ENCODE measurements at regions not wholly inside any gene's neighbourhood (a gene's known extent, or its start where the extent isn't known, plus 50 kb on each side); places are given as distances from the start of the nearest gene placed in this dataset.

DNA sequence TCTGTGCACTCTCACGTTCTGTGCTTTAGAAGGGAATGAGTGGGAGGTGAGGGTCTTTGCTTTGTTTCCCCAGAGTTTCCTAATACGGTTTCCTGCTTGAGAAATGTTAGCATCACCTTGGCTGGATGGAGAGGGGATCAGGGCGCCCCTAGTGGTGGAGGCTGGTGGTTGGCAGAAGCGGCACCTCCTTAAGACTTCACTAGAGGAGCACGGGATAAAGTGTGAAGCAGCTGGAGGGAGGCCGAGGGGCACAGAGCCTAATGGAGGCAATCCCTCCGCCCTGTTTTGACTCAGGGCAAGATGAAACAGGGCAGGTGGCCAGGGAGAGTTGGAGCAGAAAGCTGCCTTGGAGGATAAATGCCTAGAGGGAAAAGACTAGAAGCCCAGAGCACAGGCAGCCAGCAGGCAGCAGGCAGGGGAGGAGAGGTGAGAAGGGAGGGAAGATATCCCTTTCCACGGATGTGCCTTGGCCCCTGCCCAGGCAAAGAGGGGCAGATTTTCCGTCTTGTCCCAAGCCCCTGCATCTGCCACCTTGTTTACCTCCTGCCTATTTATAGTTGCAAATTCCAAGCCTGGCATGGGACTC lies 56.0 kb upstream of the BTRC start:
- Histone ChIP-seq H3K27ac (ENCODE audit: low read length) (no peak overlapping the region), H3K4me3 (ENCODE audit: low read length) (no peak overlapping the region), H3K36me3 (ENCODE audit: control insufficient read depth, insufficient read depth, low read length) (no peaks in the 10 kb centered on the region), H3K27me3 (ENCODE audit: control insufficient read depth, insufficient read depth, low read length) (peaks cover 10% of the 10 kb centered on the region; the same call in 1 of the 2 replicates), H3K9me3 (ENCODE audit: control insufficient read depth, insufficient read depth, low read length) (no peaks in the 10 kb centered on the region), H3K4me1 (ENCODE audit: control insufficient read depth, insufficient read depth, low read length) (peaks cover 1% of the 10 kb centered on the region)
- peak; percentile 80 for DNase-seq (ENCODE audit: low read depth, low spot score)
- WGBS (ENCODE audit: insufficient coverage, insufficient read length) = no CpG with 5 or more reads among the region's 9 CpGs

DNA sequence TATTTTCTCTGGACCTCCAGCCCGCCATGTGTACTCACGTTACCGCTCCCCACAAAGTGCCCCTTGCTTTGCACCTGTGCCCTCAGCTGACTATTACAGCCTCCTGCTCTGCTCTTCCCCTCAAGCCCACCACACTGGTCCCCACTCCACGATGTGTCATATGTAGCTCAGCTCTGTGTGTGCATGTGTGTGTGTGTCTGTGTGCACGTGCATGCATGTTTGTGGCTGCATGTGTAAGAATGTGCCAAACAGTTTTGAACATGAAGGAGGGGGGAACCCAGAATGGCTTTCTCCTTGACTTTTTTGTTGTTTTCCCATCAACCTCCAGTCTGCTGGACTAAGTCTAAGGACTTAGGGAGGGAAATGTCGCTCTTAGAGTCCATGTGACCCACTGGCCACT lies 54.8 kb upstream of the BTRC start:
- Histone ChIP-seq H3K4me1 (ENCODE audit: control insufficient read depth, insufficient read depth, low read length) (peaks cover 1% of the 10 kb centered on the region), H3K27ac (ENCODE audit: low read length) (no peak overlapping the region), H3K4me3 (ENCODE audit: low read length) (no peak overlapping the region), H3K9me3 (ENCODE audit: control insufficient read depth, insufficient read depth, low read length) (no peaks in the 10 kb centered on the region), H3K36me3 (ENCODE audit: control insufficient read depth, insufficient read depth, low read length) (no peaks in the 10 kb centered on the region), H3K27me3 (ENCODE audit: control insufficient read depth, insufficient read depth, low read length) (peaks cover 7% of the 10 kb centered on the region; the same call in 1 of the 2 replicates)
- no peak for DNase-seq (ENCODE audit: low read depth, low spot score)
- WGBS (ENCODE audit: insufficient coverage, insufficient read length) = no CpG with 5 or more reads among the region's 6 CpGs

DNA sequence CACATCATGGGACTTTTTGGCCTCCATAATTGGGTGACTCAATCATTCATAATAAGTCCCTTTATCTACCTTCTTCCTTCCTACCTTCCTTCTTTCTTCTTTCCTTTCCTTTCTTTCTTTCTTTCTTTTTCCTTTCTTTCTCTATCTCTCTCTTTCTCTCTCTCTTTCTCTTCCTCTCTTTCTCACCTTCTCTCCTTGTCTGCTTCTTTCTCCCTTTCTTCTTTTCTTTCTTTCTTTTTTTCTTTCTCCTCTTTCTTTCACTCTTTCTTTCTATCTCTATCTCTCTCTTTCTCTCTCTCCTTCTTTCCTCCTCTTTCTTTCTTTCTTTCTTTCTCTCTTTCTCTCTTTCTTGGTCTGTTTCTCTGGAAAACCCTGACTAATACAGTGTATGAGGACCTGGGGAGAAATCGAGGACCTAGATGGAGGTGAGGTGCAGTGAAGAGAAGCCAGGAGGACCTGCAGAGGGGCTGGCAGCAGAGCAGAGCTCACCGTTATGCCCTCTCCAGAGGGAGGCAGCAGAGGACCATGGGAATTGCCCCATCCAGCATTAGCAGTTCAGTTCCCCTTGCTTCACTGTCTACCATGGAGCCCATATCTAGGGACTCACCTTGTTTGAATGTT lies 52.7 kb upstream of the BTRC start:
- Histone ChIP-seq H3K27ac (ENCODE audit: low read length) (no peak overlapping the region), H3K4me1 (ENCODE audit: control insufficient read depth, insufficient read depth, low read length) (peaks cover 1% of the 10 kb centered on the region), H3K4me3 (ENCODE audit: low read length) (no peak overlapping the region), H3K36me3 (ENCODE audit: control insufficient read depth, insufficient read depth, low read length) (no peaks in the 10 kb centered on the region), H3K9me3 (ENCODE audit: control insufficient read depth, insufficient read depth, low read length) (no peaks in the 10 kb centered on the region), H3K27me3 (ENCODE audit: control insufficient read depth, insufficient read depth, low read length) (no peaks in the 10 kb centered on the region)
- DNase-seq (ENCODE audit: low read depth, low spot score) = no peak
- no CpG with 5 or more reads among the region's 2 CpGs for WGBS (ENCODE audit: insufficient coverage, insufficient read length)

DNA sequence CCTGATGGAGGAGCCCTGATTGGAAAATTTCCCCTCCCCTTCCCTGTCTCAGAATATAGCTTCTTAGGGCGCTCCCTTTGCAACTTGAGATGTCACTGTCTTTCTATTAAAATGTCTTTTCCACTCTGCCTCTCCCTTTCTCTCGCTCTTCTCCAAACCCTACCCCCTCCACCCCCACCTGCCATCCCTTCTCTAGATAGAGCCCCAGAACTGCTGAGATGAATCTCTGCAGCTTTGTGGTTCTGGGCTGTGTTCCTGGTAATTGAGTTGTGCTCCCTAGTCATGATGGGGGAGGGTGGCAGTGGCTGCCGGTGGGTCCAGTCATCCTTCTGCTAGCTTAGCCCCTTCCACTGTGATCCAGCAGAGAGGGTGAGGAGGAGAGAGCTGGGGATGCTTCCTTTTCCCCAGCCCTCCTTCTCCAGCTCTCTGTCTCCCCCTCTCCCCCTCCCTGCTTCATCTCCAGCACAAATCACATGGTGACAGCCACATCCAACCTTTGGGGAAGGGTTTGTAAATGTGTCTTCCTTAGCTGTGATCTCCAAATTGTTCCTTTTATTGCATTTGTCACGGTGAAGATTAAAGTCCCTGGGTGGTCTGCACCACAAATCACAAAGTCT lies 50.8 kb upstream of the BTRC start:
- no CpG with 5 or more reads among the region's 4 CpGs for WGBS (ENCODE audit: insufficient coverage, insufficient read length)
- Histone ChIP-seq H3K27me3 (ENCODE audit: control insufficient read depth, insufficient read depth, low read length) (no peaks in the 10 kb centered on the region), H3K27ac (ENCODE audit: low read length) (no peak overlapping the region), H3K36me3 (ENCODE audit: control insufficient read depth, insufficient read depth, low read length) (no peaks in the 10 kb centered on the region), H3K9me3 (ENCODE audit: control insufficient read depth, insufficient read depth, low read length) (no peaks in the 10 kb centered on the region), H3K4me3 (ENCODE audit: low read length) (no peak overlapping the region), H3K4me1 (ENCODE audit: control insufficient read depth, insufficient read depth, low read length) (no peaks in the 10 kb centered on the region)
- no peak for DNase-seq (ENCODE audit: low read depth, low spot score)

All from iPS DF 6.9 (cell line).